Stimulated activated CD8-positive, alpha-beta memory T cell treated with anti-CD3 and anti-CD28 coated beads, Interleukin-12 subunit alpha, Interleukin-12 subunit beta, amount 100 ng/mL, for 4 hours (primary cell): ENCODE measurements at regions not wholly inside any gene's neighbourhood (a gene's known extent, or its start where the extent isn't known, plus 50 kb on each side); places are given as distances from the start of the nearest gene placed in this dataset.
"Not testable (repeated sequence)": the region's sequence is repeated elsewhere in the genome, so short reads cannot be mapped to it uniquely, and the experiment has no call there.

ENCODE experiments used
- DNase-seq: peaks from one replicate; pipeline ENCODE4 v3.0.0-alpha.2; 2020; ENCODE audit warnings: low read depth

- no peak for DNase-seq
Observed at GRCh38 chr7:68245688-68246087, 1249.1 kb downstream of the TYW1 start.

- no peak for DNase-seq
Observed at GRCh38 chr7:68246189-68246633, 1249.6 kb downstream of the TYW1 start.

DNA sequence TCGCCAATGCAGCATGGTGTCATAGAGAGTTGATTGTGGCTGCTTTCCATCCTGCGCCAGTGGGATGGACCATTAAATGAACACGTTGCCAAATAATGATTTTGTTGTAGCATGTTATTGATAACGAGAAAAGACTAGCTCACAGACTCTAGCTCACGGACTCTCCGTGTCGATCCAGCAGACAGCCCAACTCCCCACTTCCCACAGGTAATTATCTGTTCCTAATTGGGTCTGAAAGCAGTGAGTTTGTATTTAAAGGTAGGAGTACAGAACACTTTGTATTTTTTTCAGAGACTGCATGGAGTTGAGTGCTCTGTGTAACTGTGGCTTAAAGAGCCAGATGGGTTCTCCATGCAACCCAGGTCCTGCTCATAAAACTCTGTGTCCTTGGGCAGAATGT lies 1250.5 kb downstream of the TYW1 start:
- DNase-seq, result no peak

DNA sequence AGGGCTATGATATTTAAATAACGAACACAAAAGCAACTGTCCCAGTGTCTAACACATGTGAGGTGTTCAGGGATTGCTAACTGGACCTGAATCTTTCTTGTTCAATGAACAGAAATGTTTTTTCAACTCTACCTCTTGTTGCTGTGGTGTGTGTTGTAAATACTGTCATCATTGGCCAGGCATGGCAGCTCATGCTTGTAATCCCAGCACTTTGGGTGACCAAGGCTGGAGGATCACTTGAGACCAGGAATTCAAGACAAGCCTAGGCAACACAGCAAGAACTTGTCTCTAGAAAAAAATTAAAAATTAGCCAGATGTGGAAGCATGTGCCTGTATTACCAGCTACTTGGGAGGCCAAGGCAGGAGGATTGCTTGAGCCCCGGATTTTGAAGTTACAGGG lies 1250.9 kb downstream of the TYW1 start:
- DNase-seq, result no peak

DNA sequence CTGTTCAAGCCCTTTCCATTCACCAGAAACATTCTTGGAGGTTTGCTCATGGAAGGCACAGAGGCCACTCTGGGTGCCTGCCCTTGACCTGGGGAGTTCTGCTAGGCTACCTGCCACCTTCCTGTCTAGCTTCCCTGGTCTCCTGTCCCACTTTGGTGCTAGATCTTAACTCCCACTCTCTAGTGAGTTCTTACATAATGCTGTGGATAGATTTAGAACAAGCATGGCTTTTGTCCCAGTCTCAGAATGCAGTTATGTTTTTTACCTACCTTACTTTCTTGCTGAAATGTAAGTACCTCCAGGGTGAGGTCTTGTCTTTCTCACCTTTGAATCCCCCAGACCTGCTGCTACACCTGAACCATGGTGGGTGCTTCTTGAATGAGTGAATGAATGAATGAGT lies 1252.3 kb downstream of the TYW1 start:
- DNase-seq, result no peak

DNA sequence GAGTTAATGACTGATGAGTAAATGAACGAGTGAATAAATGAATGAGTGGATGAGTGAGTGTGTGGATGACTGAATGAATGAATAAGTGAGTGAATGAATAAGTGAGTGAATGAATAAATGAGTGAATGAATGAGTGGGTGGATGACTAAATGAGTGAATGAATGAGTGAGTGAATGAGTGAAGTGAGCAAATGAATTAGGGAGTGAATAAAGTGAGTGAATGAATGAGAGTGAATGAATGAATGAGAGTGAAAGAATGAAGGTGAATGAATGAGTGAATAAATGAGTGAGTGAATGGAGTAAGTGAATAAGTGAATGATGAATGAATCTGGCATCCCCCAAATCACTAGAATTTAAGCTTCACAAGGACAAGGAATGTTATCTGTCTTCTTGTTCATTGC lies 1253.0 kb downstream of the TYW1 start:
- no peak for DNase-seq

GRCh38 chr7:68250143-68250542 lies 1253.5 kb downstream of the TYW1 start:
- no peak for DNase-seq

DNA sequence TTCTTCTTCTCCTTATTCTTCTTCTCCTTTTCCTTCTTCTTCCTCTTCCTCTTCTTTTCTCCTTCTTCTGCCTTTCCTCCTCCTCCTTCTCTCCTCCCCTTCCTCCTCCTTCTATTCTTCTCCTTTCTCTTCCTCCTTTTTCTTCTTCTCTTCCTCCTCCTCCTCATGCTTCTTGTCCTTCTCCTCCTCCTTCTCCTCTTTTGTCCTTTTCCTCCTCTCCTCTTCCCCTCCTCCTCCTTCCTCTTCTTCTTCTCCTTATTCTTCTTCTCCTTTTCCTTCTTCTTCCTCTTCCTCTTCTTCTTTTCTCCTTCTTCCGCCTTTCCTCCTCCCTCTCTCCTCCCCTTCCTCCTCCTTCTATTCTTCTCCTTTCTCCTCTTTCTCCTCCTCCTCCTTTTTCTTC lies 1258.2 kb downstream of the TYW1 start:
- DNase-seq, result not testable (repeated sequence)

DNA sequence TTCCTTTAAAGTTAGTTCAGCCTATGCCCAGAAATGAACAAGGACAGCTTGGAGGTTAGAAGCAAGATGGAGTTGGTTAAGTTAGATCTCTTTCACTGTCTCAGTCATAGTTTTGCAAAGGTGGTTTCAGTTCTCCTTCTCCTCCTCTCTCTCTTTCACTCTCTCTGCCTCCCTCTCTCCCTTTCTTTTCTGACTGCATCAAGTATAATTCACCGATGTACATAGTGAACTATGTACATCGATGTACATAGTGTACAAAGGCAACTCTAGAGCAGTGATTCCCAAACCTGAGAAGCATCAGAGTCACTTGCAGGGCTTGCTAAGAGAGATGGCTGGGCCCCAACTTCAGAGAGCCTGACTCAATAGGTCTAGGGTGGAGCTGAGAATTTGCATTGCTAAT lies 1259.7 kb downstream of the TYW1 start:
- DNase-seq, result no peak

GRCh38 chr7:68258609-68259008 lies 1262.0 kb downstream of the TYW1 start:
- DNase-seq, result no peak

DNA sequence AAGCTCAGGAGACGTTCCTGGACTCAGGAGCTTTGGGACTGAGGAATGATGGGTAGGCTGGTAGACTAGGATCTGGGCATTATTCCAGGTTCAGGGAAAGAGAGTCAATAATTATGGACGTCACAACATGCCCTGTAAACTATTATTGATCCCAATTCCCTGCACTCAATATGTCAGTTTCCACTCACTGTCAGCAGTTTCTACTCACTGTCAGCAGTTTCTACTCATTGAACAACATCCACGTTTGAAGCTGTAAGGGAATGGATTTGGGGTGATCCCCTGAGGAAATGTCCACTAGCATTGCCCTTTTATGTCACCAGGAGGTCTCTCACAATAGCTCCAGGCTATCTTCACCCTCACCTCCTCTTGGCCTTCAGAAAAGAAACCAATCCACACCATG lies 1268.6 kb downstream of the TYW1 start:
- DNase-seq, result no peak

- no peak for DNase-seq
Observed at GRCh38 chr7:68266004-68266579, 1269.5 kb downstream of the TYW1 start.

DNA sequence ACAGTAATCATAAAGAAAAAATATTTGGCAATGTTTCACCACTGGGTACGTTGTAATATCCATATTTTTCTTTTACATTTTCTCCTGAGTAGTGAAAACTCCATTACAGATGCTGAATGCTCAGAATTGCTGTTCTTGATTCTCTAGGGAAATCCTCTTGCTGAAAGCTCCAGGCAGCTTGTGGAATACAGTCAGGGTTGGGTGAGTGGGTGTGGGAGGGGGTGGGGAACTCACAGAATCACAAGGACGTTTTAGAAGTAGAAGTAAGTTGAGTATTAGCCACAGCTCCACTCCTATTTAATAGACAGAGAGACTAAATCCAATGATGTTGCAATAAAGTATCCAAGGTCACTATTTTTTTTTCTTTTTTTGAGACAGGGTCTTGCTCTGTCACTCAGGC lies 1270.9 kb downstream of the TYW1 start:
- no peak for DNase-seq

DNA sequence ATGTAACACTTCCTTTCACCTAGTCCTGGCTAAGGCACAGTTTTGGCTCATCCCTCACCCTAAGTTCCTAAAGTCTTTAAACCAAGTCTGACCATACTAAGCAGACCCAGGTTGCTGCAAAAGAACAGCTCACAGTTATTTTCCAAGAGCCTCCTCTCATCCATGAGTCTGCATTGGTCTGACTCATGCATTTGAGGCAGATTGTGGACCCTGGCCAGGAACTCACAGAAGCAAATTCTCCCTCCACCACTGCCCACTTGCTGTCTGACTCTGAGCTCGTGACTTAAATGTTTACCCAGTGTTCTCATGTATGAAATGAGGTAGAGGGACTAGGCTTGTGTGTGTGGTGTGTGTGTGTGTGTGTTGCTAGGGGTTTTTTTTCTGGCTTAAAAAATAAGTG lies 1272.8 kb downstream of the TYW1 start:
- no peak for DNase-seq

DNA sequence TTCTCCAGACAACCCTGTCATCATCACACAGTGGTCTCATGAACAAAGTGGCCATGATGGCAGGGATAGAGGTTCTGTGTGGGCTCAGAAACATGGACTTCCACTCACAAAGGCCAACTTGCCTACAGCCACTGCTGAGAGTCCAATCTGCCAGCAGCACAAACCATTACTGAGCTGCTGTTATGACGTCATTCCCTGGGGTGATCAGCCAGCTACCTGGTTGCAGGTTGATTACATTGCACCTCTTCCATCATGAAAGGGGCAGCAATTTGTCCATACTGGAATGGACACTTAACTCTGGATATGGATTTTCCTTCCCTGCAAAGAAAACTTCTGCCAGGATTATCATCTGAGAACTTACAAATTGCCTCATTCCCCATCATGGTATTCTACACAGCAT lies 1275.9 kb downstream of the TYW1 start:
- no peak for DNase-seq

GRCh38 chr7:68276725-68277124 lies 1280.1 kb downstream of the TYW1 start:
- DNase-seq, result no peak

DNA sequence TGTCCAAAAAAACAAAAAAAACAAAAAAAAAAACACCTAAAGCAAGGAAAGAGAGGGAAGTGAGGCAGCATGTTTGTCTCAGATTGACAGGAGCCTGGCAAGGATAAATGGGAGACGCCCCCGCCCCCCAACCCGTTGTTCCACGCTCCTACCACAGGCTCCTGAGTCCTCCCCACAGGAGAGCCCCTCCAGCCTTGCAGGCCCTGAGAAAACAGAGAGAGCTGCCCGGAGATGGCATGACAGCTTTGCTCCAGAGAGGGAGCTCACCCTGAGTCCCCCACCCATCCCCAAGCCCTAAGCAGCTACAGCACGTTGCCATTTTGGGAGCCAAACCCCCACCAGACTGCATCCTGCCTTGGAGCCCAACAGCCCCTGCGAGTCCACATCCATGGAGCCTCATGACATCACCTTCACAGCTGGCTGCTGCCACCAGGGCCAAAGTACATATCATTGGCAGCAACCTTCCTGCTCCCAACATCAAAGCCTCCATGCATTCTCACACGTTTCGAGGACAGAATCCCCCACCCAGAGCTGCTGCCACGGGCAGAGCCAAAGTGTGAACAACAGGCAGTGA lies 1283.3 kb downstream of the TYW1 start:
- no peak for DNase-seq

DNA sequence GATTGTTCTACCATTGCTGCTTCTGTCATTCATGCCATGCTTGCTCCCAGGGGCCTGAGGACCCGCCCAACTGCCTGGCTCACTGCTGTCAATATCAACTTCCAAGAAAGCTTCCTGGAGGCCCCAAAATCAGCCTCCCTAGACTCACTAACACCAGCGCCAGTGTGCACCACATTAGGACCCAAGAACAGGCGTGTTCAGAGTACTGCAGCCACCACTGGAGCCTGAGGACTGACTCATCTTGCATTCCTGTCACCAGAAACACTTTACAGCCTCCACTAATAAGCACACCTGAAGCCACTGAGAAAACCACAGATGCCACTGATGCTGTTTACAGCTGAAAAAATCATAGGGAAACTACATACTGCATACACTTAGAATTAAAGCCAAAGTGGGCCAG lies 1284.3 kb downstream of the TYW1 start:
- no peak for DNase-seq

GRCh38 chr7:68288144-68288593 lies 1291.5 kb downstream of the TYW1 start:
- no peak for DNase-seq

- DNase-seq, result no peak
Observed at GRCh38 chr7:68291710-68292109, 1295.1 kb downstream of the TYW1 start.

DNA sequence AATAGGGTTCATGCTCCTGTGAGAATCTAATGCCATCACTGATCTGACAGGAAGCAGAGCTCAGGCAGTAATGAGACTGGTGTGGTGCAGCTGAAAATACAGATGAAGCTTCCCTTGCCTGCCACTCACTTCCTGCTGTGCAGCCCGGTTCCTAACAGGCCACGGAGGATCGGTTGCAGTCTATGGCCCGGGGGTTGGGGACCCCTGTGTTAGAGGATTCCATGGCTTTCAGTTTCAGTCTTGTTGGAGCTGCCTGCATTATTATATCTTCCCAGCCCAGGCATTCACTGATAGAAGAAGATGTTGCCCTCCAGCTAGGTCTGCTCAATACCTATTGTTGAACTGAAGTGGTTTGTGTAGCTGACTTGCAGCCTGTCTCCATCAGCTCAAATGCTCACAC lies 1298.8 kb downstream of the TYW1 start:
- DNase-seq, result no peak

DNA sequence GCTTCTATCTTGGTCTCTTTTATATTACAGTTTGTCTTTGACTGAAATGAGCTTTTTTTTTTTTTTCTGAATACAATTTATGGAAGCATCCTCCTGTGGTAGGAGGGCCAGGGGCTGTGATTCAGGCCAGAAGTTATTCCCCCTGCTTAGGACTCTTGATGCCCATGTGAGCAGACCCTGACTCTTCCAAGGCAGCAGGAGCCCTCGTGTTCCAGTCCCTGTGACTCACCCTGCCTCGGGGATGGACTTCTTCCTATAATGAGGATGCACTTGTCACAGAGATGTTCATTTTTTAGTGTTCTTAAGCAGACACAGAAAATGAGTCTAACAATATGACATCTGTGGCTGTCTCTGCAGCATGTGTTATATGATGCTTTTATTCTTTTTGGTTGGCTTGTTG lies 1293.7 kb upstream of the AUTS2 start:
- no peak for DNase-seq

GRCh38 chr7:68306692-68307107 lies 1291.6 kb upstream of the AUTS2 start:
- DNase-seq, result no peak

DNA sequence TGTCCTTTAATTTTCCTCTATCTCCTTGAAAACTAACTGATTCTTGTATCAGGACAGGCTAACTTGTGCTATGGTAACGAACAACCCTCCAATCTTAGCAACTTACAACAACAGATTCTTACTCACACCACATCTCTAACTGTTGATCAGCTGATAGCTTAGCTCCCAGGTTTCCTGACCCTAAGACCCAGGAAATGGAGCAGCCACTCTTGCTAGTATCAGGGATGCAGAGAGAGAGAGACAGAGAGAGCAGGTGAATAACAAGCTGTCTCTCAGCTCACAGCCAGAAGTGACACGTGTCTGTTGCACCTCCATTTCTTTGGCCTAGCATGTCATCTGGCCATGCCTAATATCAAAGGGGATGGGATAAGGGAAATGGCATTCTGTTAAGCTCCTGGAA lies 1289.0 kb upstream of the AUTS2 start:
- no peak for DNase-seq
